PFSK-1 (cell line): ENCODE measurements at regions not wholly inside any gene's neighbourhood (a gene's known extent, or its start where the extent isn't known, plus 50 kb on each side); places are given as distances from the start of the nearest gene placed in this dataset.

ENCODE experiments used
- FOXP2 ChIP-seq: optimal IDR thresholded peaks from 2 replicates; pipeline ENCODE3; 2011; ENCODE audit warnings: borderline replicate concordance, control low read depth, inconsistent platforms; ENCODE audit not compliant: insufficient read depth; ENCODE audit errors: extremely low read length, extremely low read depth
- POLR2AphosphoS5 ChIP-seq: IDR thresholded peaks from 2 replicates; pipeline ENCODE4 v1.6.1; 2012; ENCODE audit warnings: low read depth, mild to moderate bottlenecking, control low read depth, low read length, moderate library complexity
- SIN3A ChIP-seq: IDR thresholded peaks from 2 replicates; pipeline ENCODE4 v1.6.1; 2012; ENCODE audit warnings: mild to moderate bottlenecking, low read length, moderate library complexity, borderline replicate concordance; ENCODE audit not compliant: insufficient read depth
- TAF1 ChIP-seq: IDR thresholded peaks from 2 replicates; pipeline ENCODE4 v1.6.1; 2012; ENCODE audit warnings: low read length, control low read depth, borderline replicate concordance; ENCODE audit not compliant: insufficient read depth
- TF ChIP-seq, protein P1 (sequence below), 2 experiments: IDR thresholded peaks; 2 replicates each; pipeline versions ENCODE4 v1.6.1 to v1.8.0; 2011 to 2012; ENCODE audit warnings: low read depth in 2 of 2, low read length in 2 of 2, control low read depth in 1 of 2, inconsistent platforms in 1 of 2, mild to moderate bottlenecking in 1 of 2, moderate library complexity in 1 of 2; ENCODE audit not compliant: insufficient read depth in 1 of 2

DNA sequence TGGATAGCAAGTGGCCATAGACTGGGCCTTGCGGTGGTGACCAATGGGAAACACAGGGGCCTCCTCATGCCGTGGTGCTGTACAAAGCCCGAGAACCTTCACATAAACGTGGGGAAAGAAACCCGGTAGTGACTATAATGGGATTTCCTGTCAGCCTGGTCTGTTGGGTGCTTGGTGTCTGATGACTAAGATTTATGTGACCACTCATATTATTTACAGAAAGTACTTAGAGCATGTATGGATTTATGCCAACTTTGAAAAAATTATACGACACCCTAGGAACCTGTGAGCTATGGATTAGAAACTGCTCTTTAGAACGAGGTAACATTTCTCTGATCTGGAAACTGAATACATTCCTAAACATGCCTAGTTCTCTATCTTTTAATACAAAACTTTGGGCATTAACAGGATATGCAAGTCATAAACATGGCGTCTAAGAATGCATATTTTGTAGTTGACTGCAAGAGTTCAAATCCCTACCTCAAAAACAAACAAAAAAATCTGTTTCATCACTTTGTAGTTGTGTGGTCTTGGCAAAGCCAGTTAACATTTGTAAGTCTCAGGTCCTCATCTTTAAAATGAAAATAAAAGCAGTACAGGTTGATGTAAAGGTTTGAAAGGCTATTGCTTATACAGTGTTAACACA lies 85.4 kb downstream of the TMEM167A start:
- TF ChIP-seq FOXP2 = no peak
- TF ChIP-seq TAF1 = no peak
- TF ChIP-seq, protein P1, sequence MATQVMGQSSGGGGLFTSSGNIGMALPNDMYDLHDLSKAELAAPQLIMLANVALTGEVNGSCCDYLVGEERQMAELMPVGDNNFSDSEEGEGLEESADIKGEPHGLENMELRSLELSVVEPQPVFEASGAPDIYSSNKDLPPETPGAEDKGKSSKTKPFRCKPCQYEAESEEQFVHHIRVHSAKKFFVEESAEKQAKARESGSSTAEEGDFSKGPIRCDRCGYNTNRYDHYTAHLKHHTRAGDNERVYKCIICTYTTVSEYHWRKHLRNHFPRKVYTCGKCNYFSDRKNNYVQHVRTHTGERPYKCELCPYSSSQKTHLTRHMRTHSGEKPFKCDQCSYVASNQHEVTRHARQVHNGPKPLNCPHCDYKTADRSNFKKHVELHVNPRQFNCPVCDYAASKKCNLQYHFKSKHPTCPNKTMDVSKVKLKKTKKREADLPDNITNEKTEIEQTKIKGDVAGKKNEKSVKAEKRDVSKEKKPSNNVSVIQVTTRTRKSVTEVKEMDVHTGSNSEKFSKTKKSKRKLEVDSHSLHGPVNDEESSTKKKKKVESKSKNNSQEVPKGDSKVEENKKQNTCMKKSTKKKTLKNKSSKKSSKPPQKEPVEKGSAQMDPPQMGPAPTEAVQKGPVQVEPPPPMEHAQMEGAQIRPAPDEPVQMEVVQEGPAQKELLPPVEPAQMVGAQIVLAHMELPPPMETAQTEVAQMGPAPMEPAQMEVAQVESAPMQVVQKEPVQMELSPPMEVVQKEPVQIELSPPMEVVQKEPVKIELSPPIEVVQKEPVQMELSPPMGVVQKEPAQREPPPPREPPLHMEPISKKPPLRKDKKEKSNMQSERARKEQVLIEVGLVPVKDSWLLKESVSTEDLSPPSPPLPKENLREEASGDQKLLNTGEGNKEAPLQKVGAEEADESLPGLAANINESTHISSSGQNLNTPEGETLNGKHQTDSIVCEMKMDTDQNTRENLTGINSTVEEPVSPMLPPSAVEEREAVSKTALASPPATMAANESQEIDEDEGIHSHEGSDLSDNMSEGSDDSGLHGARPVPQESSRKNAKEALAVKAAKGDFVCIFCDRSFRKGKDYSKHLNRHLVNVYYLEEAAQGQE (IDR thresholded peaks at IDR 0.05; ENCODE audit: insufficient read depth in 1 of 2, low read depth in 2 of 2, low read length in 2 of 2) = no peak
- no peak for TF ChIP-seq POLR2AphosphoS5

DNA sequence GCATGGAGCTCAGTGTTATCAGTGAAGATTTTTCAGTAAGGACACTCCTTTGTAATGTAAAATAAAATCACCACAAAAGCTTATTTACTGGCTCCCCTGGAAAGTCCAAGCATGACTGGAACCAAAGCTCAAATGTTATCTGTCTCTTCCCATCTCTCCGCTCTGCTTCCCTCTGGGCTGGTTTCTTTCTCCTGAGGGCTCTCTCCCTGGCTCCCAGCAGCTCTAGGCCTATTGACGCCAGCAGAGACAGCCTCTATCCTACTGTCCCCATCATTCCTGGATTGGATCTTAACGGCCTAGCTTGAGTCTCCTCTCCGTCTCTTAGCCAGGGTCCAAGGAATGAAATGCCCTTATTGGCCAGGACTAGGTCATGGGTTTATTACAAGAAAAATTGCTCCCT lies 86.1 kb downstream of the TMEM167A start:
- TF ChIP-seq, protein P1 (IDR thresholded peaks at IDR 0.05; ENCODE audit: insufficient read depth in 1 of 2, low read depth in 2 of 2, low read length in 2 of 2) = no peak
- TF ChIP-seq POLR2AphosphoS5 (no peak), TAF1 (no peak), FOXP2 (no peak), SIN3A (no peak)

DNA sequence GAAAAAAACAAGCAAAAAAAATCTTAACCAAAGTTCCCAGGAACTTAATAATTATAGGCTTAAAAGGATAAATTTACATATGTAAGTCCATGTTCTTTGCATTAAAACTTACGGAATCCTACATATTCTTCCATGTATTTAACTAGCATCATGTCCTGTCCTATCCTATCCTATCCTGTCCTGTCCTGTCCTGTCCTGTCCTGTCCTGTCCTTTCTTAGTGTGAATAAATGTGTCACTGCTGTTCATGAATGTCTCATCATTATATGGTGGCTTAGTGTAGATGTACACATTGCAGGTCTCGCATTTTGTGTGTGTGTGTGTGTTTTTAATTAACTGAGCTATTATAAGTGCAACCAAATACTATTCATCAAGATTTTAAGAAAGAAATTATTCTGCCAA lies 90.0 kb downstream of the TMEM167A start:
- TF ChIP-seq POLR2AphosphoS5 (no peak), FOXP2 (no peak), SIN3A (no peak), TAF1 (no peak)
- TF ChIP-seq, protein P1 (IDR thresholded peaks at IDR 0.05; ENCODE audit: insufficient read depth in 1 of 2, low read depth in 2 of 2, low read length in 2 of 2) = no peak

DNA sequence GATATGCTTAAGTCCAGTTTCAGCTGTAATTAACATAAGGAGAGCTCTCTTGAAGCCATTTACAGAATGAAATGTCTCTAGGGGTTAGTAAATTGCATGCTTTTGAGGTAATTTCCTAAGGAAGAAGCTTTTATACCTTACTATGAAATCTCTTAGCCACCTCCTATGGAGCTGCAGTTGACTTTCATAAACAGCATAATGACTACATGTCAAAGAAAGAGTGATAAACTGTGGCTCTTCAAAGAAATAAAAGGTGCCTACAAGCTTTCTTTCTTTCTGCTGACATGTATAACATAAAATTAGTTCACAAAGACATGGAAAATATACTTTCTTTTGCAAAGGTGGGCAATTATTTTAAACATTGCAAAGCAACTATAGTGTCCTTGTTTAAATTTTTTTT lies 90.8 kb downstream of the TMEM167A start:
- TF ChIP-seq FOXP2 = no peak
- no peak for TF ChIP-seq SIN3A
- no peak for TF ChIP-seq TAF1
- no peak for TF ChIP-seq POLR2AphosphoS5
- TF ChIP-seq, protein P1 (IDR thresholded peaks at IDR 0.05; ENCODE audit: insufficient read depth in 1 of 2, low read depth in 2 of 2, low read length in 2 of 2) = no peak

DNA sequence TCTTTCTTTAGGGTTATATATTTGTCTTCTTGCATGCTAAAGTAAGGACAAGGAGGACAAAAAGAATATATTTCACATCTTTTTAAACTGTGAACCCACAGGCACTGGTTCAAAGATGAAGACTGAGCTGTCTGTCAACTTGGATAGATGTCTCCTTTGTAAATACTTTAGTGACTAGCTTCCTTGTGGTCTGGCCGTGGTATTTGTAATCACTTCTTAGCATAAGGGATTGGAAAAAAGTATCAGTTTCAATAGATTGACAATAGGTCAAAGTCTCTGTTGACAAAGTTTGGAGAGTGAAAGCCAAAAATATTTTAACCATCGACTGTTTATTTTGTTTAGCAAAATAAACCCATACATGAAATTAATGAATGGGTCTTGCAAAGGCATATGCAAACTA lies 91.4 kb downstream of the TMEM167A start:
- TF ChIP-seq, protein P1 (IDR thresholded peaks at IDR 0.05; ENCODE audit: insufficient read depth in 1 of 2, low read depth in 2 of 2, low read length in 2 of 2) = no peak
- no peak for TF ChIP-seq POLR2AphosphoS5
- no peak for TF ChIP-seq TAF1
- no peak for TF ChIP-seq FOXP2
- TF ChIP-seq SIN3A = no peak
